Nephron progenitor cell (in vitro differentiated cells): ENCODE measurements at regions not wholly inside any gene's neighbourhood (a gene's known extent, or its start where the extent isn't known, plus 50 kb on each side); places are given as distances from the start of the nearest gene placed in this dataset.

Experiments used
- DNase-seq: peaks from one replicate; pipeline ENCODE4 v3.0.0; 2021
- H3K27ac Mint-ChIP-seq: 2 replicates; pipeline ENCODE4 v1.8.0; 2021; ENCODE audit warnings: mild to moderate bottlenecking, moderate library complexity, mixed read lengths
- H3K27me3 Mint-ChIP-seq: 2 replicates; pipeline ENCODE4 v1.8.0; 2021; ENCODE audit warnings: mild to moderate bottlenecking, low read depth, mixed read lengths; ENCODE audit not compliant: poor library complexity
- H3K36me3 Mint-ChIP-seq: 2 replicates; pipeline ENCODE4 v1.8.0; 2021; ENCODE audit warnings: low read depth, mixed read lengths
- H3K4me1 Mint-ChIP-seq: 2 replicates; pipeline ENCODE4 v1.8.0; 2021; ENCODE audit warnings: mixed read lengths
- H3K4me3 Mint-ChIP-seq: 2 replicates; pipeline ENCODE4 v1.8.0; 2021; ENCODE audit warnings: mild to moderate bottlenecking, moderate library complexity, mixed read lengths
- H3K9me3 Mint-ChIP-seq: 2 replicates; pipeline ENCODE4 v1.8.0; 2021; ENCODE audit warnings: mild to moderate bottlenecking, moderate library complexity, mixed read lengths
- TF ChIP-seq, protein P1 (sequence below): fragments of 200-600 bp; sonication (generic); IDR thresholded peaks from 2 replicates; pipeline ENCODE4 v1.5.0; 2021; ENCODE audit warnings: antibody characterized with exemption

DNA sequence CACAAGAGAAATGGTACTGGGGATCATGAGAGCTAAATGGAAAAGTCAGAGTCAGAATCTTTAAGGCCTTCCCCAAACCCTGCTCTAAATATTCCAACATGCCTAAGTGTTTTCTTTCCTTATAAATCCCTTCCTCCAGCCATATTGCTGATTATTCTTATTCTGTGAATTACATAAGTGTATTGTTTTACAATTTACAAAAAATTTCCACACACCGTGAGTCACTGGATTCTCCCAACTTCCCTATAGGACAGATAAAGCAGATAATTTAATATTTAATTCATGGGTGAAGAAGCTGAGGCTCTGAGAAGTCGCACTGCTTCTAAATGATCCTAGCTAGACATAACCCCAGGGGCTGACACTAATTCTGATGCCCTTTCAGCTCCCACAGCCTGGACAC, 243.3 kb upstream of the JUN start:
- Mint-ChIP-seq H3K4me3 (no peak overlapping the region), H3K27me3 (peaks cover 3% of the 10 kb centered on the region), H3K36me3 (no peaks in the 10 kb centered on the region), H3K27ac (peak overlapping the region; percentile 84), H3K4me1 (peaks cover 5% of the 10 kb centered on the region), H3K9me3 (no peaks in the 10 kb centered on the region)
- DNase-seq = no peak
- TF ChIP-seq, protein P1, sequence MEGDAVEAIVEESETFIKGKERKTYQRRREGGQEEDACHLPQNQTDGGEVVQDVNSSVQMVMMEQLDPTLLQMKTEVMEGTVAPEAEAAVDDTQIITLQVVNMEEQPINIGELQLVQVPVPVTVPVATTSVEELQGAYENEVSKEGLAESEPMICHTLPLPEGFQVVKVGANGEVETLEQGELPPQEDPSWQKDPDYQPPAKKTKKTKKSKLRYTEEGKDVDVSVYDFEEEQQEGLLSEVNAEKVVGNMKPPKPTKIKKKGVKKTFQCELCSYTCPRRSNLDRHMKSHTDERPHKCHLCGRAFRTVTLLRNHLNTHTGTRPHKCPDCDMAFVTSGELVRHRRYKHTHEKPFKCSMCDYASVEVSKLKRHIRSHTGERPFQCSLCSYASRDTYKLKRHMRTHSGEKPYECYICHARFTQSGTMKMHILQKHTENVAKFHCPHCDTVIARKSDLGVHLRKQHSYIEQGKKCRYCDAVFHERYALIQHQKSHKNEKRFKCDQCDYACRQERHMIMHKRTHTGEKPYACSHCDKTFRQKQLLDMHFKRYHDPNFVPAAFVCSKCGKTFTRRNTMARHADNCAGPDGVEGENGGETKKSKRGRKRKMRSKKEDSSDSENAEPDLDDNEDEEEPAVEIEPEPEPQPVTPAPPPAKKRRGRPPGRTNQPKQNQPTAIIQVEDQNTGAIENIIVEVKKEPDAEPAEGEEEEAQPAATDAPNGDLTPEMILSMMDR = no peak

DNA sequence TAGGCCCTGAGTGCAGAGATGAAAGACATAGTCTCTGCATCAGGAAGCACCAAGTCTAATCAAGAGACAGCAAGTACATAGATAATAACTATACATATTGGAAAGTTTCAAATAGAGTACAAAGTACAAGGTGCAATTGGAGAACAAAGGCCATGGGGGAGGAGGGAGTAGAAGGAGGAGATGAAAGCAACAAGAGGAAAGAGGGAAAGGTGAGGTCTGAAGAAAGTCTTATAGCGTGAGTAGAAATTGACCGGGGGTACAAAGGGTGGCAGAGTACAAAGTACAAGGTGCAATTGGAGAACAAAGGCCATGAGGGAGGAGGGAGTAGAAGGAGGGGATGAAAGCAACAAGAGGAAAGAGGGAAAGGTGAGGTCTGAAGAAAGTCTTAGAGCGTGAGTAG, 244.2 kb upstream of the JUN start:
- Mint-ChIP-seq H3K27ac (no peak overlapping the region), H3K27me3 (peaks cover 3% of the 10 kb centered on the region), H3K36me3 (no peaks in the 10 kb centered on the region), H3K9me3 (no peaks in the 10 kb centered on the region), H3K4me1 (peaks cover 5% of the 10 kb centered on the region), H3K4me3 (no peak overlapping the region)
- TF ChIP-seq, protein P1 = no peak
- DNase-seq = no peak

DNA sequence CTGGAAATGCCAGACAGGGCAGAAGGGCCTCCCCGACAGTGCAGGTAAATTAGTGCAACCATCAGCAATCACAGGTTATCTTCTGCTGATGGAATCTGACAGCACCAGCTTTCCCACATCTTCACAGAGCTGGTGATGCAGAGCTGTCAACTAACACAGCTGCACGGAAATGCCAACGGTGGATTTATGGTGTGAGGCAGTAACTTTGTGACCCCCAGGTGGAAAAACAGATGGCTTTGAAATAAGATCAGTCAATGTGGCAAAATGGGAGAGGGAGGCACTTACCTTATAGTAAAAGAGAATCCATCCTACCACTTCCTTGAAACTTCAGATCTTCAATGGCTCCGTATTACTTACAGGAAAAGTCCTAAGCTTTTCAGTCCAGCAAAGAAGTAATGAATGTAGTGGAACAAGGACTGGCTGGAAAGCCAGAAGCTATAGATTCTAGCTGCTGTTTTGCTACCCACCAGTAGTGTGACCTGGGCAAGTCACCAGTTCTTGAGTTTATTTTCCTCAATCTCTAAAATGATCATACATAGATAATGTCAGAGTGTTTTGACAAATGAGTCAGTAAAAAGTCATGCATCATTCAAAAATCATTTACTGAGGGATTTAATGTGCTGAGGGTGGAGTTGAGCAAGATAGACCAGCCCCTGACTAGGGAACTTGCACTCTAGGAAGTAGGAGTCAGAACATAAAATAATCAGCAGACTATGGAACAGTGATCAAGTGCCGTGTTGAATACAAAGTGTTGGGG, 245.7 kb upstream of the JUN start:
- peak; percentile 41 for DNase-seq
- no peaks in the 10 kb centered on the region for H3K36me3 Mint-ChIP-seq
- no peak overlapping the region for H3K4me3 Mint-ChIP-seq
- peaks cover 15% of the 10 kb centered on the region for H3K4me1 Mint-ChIP-seq
- H3K27ac Mint-ChIP-seq = no peak overlapping the region
- no peaks in the 10 kb centered on the region for H3K9me3 Mint-ChIP-seq
- H3K27me3 Mint-ChIP-seq = peaks cover 3% of the 10 kb centered on the region
- TF ChIP-seq, protein P1 = no peak

DNA sequence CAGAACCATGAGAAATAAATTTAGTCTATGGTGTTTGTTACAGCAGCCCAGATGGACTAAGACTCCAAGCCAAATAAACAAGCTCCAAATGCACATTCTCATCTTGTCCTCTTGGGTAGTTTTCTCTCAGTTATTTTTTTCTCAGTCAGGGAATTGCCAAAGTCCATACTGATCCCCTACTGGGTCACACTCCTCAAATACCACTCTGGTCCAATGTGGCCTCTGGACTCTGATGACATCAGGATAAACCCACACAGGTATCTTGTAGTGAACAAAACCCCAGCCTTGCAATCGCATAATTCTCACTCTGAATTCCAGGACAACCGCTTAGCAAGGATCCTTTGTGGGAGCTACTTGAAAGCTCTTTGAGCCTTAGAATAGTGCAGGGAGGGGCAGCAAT, 248.4 kb upstream of the JUN start:
- H3K4me3 Mint-ChIP-seq = no peak overlapping the region
- H3K9me3 Mint-ChIP-seq = no peaks in the 10 kb centered on the region
- no peak overlapping the region for H3K27ac Mint-ChIP-seq
- no peaks in the 10 kb centered on the region for H3K36me3 Mint-ChIP-seq
- H3K27me3 Mint-ChIP-seq = no peaks in the 10 kb centered on the region
- peaks cover 20% of the 10 kb centered on the region for H3K4me1 Mint-ChIP-seq
- TF ChIP-seq, protein P1 = no peak
- no peak for DNase-seq

DNA sequence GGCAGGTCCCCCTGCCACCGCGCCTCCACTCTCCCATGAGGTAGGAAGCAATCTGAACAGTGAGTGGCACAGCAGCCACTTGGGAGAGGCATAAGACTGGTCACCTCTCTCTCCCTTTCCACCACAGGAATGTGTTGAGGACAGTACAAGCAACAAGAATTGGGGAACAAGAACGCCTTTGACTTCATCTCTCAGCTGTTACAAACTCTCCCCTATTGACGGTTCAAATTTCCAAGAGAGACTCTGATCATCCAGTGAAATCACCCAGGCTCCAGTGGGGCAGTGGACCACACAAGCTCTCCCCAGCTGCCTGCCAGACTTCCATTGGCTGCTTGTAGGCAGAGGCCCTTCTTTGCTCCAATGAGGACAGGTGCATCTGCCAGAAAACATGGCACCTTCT, 249.9 kb upstream of the JUN start:
- TF ChIP-seq, protein P1 = no peak
- no peak overlapping the region for H3K4me3 Mint-ChIP-seq
- H3K4me1 Mint-ChIP-seq = peaks cover 20% of the 10 kb centered on the region
- no peaks in the 10 kb centered on the region for H3K27me3 Mint-ChIP-seq
- DNase-seq = no peak
- H3K9me3 Mint-ChIP-seq = no peaks in the 10 kb centered on the region
- H3K36me3 Mint-ChIP-seq = no peaks in the 10 kb centered on the region
- no peak overlapping the region for H3K27ac Mint-ChIP-seq

DNA sequence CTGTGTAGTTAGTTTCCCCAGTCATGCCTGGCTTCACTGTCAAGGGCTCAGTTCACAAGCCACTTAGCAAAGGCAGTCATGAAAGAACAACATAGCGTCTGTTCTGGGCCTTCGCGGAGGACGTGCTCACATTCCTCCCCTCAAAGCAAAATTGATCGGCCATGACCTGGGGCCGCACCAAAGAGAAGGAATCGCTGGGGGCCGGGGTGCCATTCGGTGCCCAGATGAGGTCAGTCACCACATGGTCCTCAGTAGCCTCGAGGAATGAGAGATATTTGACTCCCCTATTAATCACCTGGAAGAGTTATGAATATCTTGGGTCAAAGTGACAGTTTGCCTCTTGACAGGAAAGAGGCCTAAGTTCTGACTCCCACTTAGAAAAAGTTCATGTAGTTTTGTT, 251.1 kb upstream of the JUN start:
- Mint-ChIP-seq H3K9me3 (no peaks in the 10 kb centered on the region), H3K36me3 (no peaks in the 10 kb centered on the region), H3K27ac (peak overlapping the region; percentile 7), H3K4me1 (peaks cover 20% of the 10 kb centered on the region), H3K4me3 (no peak overlapping the region), H3K27me3 (no peaks in the 10 kb centered on the region)
- DNase-seq = peak; percentile 34
- TF ChIP-seq, protein P1 = no peak
